ENCODE measurements at regions not wholly inside any gene's neighbourhood (a gene's known extent, or its start where the extent isn't known, plus 50 kb on each side); places are given as distances from the start of the nearest gene placed in this dataset.

DNA sequence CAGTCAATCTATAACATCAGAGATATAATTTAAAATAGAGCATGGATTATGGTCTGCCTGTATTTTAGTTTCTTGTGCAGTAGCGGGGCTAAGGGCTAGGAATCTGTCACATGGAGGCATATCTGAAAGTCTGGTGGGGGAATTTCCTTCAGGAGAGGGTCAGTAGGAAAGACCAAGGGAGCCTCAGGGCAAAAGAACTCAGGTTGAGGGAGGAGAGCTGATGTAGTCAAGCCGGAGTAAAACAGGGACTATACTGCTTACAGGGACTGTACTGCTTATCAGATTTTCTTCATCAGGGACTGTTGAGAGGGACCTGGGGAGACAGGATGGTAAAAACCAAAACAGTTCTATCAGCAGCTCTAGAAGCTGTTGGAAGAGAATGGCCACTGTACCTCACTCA is 82.0 kb upstream of the CPM start:
- TF ChIP-seq, protein P1, sequence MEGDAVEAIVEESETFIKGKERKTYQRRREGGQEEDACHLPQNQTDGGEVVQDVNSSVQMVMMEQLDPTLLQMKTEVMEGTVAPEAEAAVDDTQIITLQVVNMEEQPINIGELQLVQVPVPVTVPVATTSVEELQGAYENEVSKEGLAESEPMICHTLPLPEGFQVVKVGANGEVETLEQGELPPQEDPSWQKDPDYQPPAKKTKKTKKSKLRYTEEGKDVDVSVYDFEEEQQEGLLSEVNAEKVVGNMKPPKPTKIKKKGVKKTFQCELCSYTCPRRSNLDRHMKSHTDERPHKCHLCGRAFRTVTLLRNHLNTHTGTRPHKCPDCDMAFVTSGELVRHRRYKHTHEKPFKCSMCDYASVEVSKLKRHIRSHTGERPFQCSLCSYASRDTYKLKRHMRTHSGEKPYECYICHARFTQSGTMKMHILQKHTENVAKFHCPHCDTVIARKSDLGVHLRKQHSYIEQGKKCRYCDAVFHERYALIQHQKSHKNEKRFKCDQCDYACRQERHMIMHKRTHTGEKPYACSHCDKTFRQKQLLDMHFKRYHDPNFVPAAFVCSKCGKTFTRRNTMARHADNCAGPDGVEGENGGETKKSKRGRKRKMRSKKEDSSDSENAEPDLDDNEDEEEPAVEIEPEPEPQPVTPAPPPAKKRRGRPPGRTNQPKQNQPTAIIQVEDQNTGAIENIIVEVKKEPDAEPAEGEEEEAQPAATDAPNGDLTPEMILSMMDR (IDR thresholded peaks at IDR 0.05; ENCODE audit: extremely low read depth, low read depth, low read length): no peak
- H3K36me3 ChIP-seq (ENCODE audit: insufficient read depth, low read length): no peaks in the 10 kb centered on the region
- no peak overlapping the region for H3K27ac ChIP-seq (ENCODE audit: low read depth, low read length)
- no peaks in the 10 kb centered on the region for H3K4me1 ChIP-seq (ENCODE audit: insufficient read depth, low read length)
- H2AFZ ChIP-seq (ENCODE audit: low read length): no peak overlapping the region
- no peaks in the 10 kb centered on the region for H3K79me2 ChIP-seq (ENCODE audit: insufficient read depth, low read length)
- DNase-seq (ENCODE audit: insufficient read length, low spot score, missing footprints): no peak
- no peaks in the 10 kb centered on the region for H3K9me3 ChIP-seq (ENCODE audit: low read depth, low read length)
- no peak overlapping the region for H3K4me3 ChIP-seq (ENCODE audit: insufficient read depth, low read length)
- no peak overlapping the region for H3K4me2 ChIP-seq (ENCODE audit: insufficient read depth, low read length)
- H4K20me1 ChIP-seq (ENCODE audit: insufficient read depth, low read length): no peaks in the 10 kb centered on the region
- H3K27me3 ChIP-seq (ENCODE audit: insufficient read depth, low read length): no peaks in the 10 kb centered on the region

- Histone ChIP-seq H3K27me3 (ENCODE audit: insufficient read depth, low read length) (no peaks in the 10 kb centered on the region), H3K27ac (ENCODE audit: low read depth, low read length) (no peak overlapping the region), H3K9me3 (ENCODE audit: low read depth, low read length) (no peaks in the 10 kb centered on the region), H3K4me3 (ENCODE audit: insufficient read depth, low read length) (no peak overlapping the region), H2AFZ (ENCODE audit: low read length) (no peak overlapping the region), H4K20me1 (ENCODE audit: insufficient read depth, low read length) (no peaks in the 10 kb centered on the region), H3K36me3 (ENCODE audit: insufficient read depth, low read length) (no peaks in the 10 kb centered on the region), H3K79me2 (ENCODE audit: insufficient read depth, low read length) (no peaks in the 10 kb centered on the region), H3K4me1 (ENCODE audit: insufficient read depth, low read length) (no peaks in the 10 kb centered on the region), H3K4me2 (ENCODE audit: insufficient read depth, low read length) (no peak overlapping the region)
- TF ChIP-seq, protein P1 (IDR thresholded peaks at IDR 0.05; ENCODE audit: extremely low read depth, low read depth, low read length): no peak
- no peak for DNase-seq (ENCODE audit: insufficient read length, low spot score, missing footprints)
Observed at GRCh38 chr12:69015831-69016230, 82.9 kb upstream of the CPM start.

- peaks cover under 1% of the 10 kb centered on the region for H3K4me1 ChIP-seq (ENCODE audit: insufficient read depth, low read length)
Observed at GRCh38 chr12:69019082-69019481, 86.1 kb upstream of the CPM start.

DNA sequence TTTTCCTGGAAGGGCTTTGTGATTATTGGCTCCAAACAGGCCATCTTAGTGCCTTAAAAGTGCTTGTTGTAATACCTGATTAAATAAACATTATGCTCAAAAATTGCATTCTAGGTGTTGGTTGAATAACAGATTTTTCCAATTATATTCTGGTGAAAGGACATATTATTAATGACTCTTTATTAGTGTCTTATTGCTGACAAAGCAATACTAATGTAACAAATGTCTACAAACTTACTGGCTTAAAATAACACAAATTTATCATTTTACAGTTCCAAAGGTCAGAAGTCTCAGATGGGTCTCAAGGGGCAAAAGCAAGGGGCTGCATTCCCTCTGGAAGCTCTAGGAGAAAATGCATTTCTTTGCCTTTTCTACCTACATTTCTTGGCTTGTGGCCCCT is 86.9 kb upstream of the CPM start:
- no peaks in the 10 kb centered on the region for H3K79me2 ChIP-seq (ENCODE audit: insufficient read depth, low read length)
- no peaks in the 10 kb centered on the region for H3K9me3 ChIP-seq (ENCODE audit: low read depth, low read length)
- no peak overlapping the region for H2AFZ ChIP-seq (ENCODE audit: low read length)
- no peak overlapping the region for H3K4me2 ChIP-seq (ENCODE audit: insufficient read depth, low read length)
- H3K27me3 ChIP-seq (ENCODE audit: insufficient read depth, low read length): no peaks in the 10 kb centered on the region
- no peaks in the 10 kb centered on the region for H3K36me3 ChIP-seq (ENCODE audit: insufficient read depth, low read length)
- DNase-seq (ENCODE audit: insufficient read length, low spot score, missing footprints): no peak
- TF ChIP-seq, protein P1 (IDR thresholded peaks at IDR 0.05; ENCODE audit: extremely low read depth, low read depth, low read length): no peak
- no peak overlapping the region for H3K27ac ChIP-seq (ENCODE audit: low read depth, low read length)
- peaks cover 9% of the 10 kb centered on the region for H3K4me1 ChIP-seq (ENCODE audit: insufficient read depth, low read length)
- no peaks in the 10 kb centered on the region for H4K20me1 ChIP-seq (ENCODE audit: insufficient read depth, low read length)
- no peak overlapping the region for H3K4me3 ChIP-seq (ENCODE audit: insufficient read depth, low read length)

More at GRCh38 chr12:69019082-69019481, 86.1 kb upstream of the CPM start:
- TF ChIP-seq, protein P1 (IDR thresholded peaks at IDR 0.05; ENCODE audit: extremely low read depth, low read depth, low read length): no peak
- no peaks in the 10 kb centered on the region for H3K9me3 ChIP-seq (ENCODE audit: low read depth, low read length)
- no peak overlapping the region for H2AFZ ChIP-seq (ENCODE audit: low read length)
- H3K79me2 ChIP-seq (ENCODE audit: insufficient read depth, low read length): no peaks in the 10 kb centered on the region
- H3K27ac ChIP-seq (ENCODE audit: low read depth, low read length): no peak overlapping the region
- no peak overlapping the region for H3K4me3 ChIP-seq (ENCODE audit: insufficient read depth, low read length)
- no peak for DNase-seq (ENCODE audit: insufficient read length, low spot score, missing footprints)
- H3K36me3 ChIP-seq (ENCODE audit: insufficient read depth, low read length): no peaks in the 10 kb centered on the region
- no peaks in the 10 kb centered on the region for H3K27me3 ChIP-seq (ENCODE audit: insufficient read depth, low read length)
- no peak overlapping the region for H3K4me2 ChIP-seq (ENCODE audit: insufficient read depth, low read length)
- no peaks in the 10 kb centered on the region for H4K20me1 ChIP-seq (ENCODE audit: insufficient read depth, low read length)

Data from osteoblast (primary cell).